GM23338 (cell line): ENCODE measurements at regions not wholly inside any gene's neighbourhood (a gene's known extent, or its start where the extent isn't known, plus 50 kb on each side); places are given as distances from the start of the nearest gene placed in this dataset.
A peak's percentile ranks its signal among the peaks of the same experiment; 100 is the strongest.

ENCODE experiments used
- ATAC-seq: fragments of 200-7000 bp; cut with Tn5 transposase; 3 replicates; pipeline ENCODE4 v1.9.1; 2020
- DNase-seq: peaks from one replicate; pipeline ENCODE4 v3.0.0-alpha.2; 2015; ENCODE audit warnings: low spot score
- H2AFZ ChIP-seq: fragments of 200-600 bp; sonication (generic); 2 replicates; pipeline ENCODE4 v1.8.0; 2016; ENCODE audit warnings: antibody characterized with exemption, mild to moderate bottlenecking, moderate library complexity
- H3F3A ChIP-seq: fragments of 200-600 bp; sonication (generic); replicated peaks from 2 replicates; pipeline ENCODE4 v1.8.0; 2017; ENCODE audit warnings: antibody characterized with exemption, mixed run types, low read depth
- H3K27ac ChIP-seq: fragments of 200-600 bp; sonication (generic); 2 replicates; pipeline ENCODE4 v1.6.1; 2016; ENCODE audit warnings: low read depth
- H3K27me3 ChIP-seq: fragments of 200-600 bp; sonication (generic); 2 replicates; pipeline ENCODE4 v1.8.0; 2016; ENCODE audit warnings: mild to moderate bottlenecking, mixed run types, moderate library complexity; ENCODE audit not compliant: insufficient read depth
- H3K36me3 ChIP-seq: fragments of 200-600 bp; sonication (generic); 2 replicates; pipeline ENCODE4 v1.8.0; 2016; ENCODE audit warnings: mild to moderate bottlenecking; ENCODE audit not compliant: insufficient read depth
- H3K4me1 ChIP-seq: fragments of 200-600 bp; sonication (generic); 2 replicates; pipeline ENCODE4 v1.8.0; 2016; ENCODE audit warnings: mild to moderate bottlenecking, moderate library complexity; ENCODE audit not compliant: insufficient read depth
- H3K4me2 ChIP-seq: fragments of 200-600 bp; sonication (generic); 2 replicates; pipeline ENCODE4 v1.7.1; 2017; ENCODE audit warnings: mixed run types
- H3K4me3 ChIP-seq: fragments of 200-600 bp; sonication (generic); 2 replicates; pipeline ENCODE4 v1.6.1; 2016; ENCODE audit warnings: mixed run types
- H3K79me2 ChIP-seq: fragments of 200-600 bp; sonication (generic); replicated peaks from 2 replicates; pipeline ENCODE4 v1.8.0; 2017; ENCODE audit warnings: mild to moderate bottlenecking; ENCODE audit not compliant: insufficient read depth
- H3K9me2 ChIP-seq: fragments of 200-600 bp; sonication (generic); 2 replicates; pipeline ENCODE4 v1.8.0; 2017; ENCODE audit not compliant: insufficient read depth
- H4K20me1 ChIP-seq: fragments of 200-600 bp; sonication (generic); replicated peaks from 2 replicates; pipeline ENCODE4 v1.8.0; 2017; ENCODE audit warnings: mild to moderate bottlenecking; ENCODE audit not compliant: insufficient read depth
- H3K27ac Mint-ChIP-seq: 2 replicates; pipeline ENCODE4 v1.8.0; 2020; ENCODE audit warnings: inconsistent platforms, mild to moderate bottlenecking, moderate library complexity, mixed read lengths
- H3K27me3 Mint-ChIP-seq: 3 replicates; pipeline ENCODE4 v1.8.0; 2022; ENCODE audit warnings: low read depth, mild to moderate bottlenecking, moderate library complexity, mixed read lengths, inconsistent platforms; ENCODE audit not compliant: insufficient read depth, poor library complexity
- H3K36me3 Mint-ChIP-seq: 3 replicates; pipeline ENCODE4 v1.8.0; 2021; ENCODE audit warnings: low read depth, mild to moderate bottlenecking, inconsistent platforms, moderate library complexity, mixed read lengths
- H3K4me1 Mint-ChIP-seq: 3 replicates; pipeline ENCODE4 v1.8.0; 2020; ENCODE audit warnings: mild to moderate bottlenecking, inconsistent platforms, mixed read lengths
- H3K4me3 Mint-ChIP-seq: 3 replicates; pipeline ENCODE4 v1.8.0; 2021; ENCODE audit warnings: moderate library complexity, mild to moderate bottlenecking, inconsistent platforms, mixed read lengths
- H3K9me3 Mint-ChIP-seq: 3 replicates; pipeline ENCODE4 v1.8.0; 2020; ENCODE audit warnings: moderate library complexity, mild to moderate bottlenecking, inconsistent platforms, mixed read lengths
- CREB1 ChIP-seq: fragments of 250-450 bp; sonication (Bioruptor Pico); IDR thresholded peaks from 2 replicates; pipeline ENCODE4 v1.5.0; 2020; ENCODE audit warnings: low read depth, mild to moderate bottlenecking, moderate library complexity
- CTCF ChIP-seq, 2 experiments: fragments of 200-600 bp in 1 of 2; sonication (generic) in 1 of 2; conservative IDR thresholded peaks; 2 replicates each; pipeline versions ENCODE4 v1.5.1 to v1.6.1; 2016 to 2017; ENCODE audit warnings: antibody characterized with exemption in 2 of 2, low read depth in 2 of 2, mild to moderate bottlenecking in 2 of 2, moderate library complexity in 1 of 2
- ETS1 ChIP-seq: IDR thresholded peaks from 2 replicates; pipeline ENCODE4 v1.6.1; 2016; ENCODE audit warnings: antibody characterized with exemption
- EZH2 ChIP-seq: fragments of 200-600 bp; sonication (generic); IDR thresholded peaks from one replicate; pipeline ENCODE4 v1.8.0; 2017; ENCODE audit warnings: antibody characterized with exemption, mild to moderate bottlenecking, low read depth; ENCODE audit not compliant: unreplicated experiment
- EZH2phosphoT487 ChIP-seq: fragments of 200-600 bp; sonication (generic); IDR thresholded peaks from one replicate; pipeline ENCODE4 v1.8.1; 2018; ENCODE audit warnings: antibody characterized with exemption; ENCODE audit not compliant: unreplicated experiment
- JUNB ChIP-seq: IDR thresholded peaks from one replicate; pipeline ENCODE4 v1.6.1; 2016; ENCODE audit warnings: antibody characterized with exemption; ENCODE audit not compliant: unreplicated experiment
- NANOG ChIP-seq: IDR thresholded peaks from 2 replicates; pipeline ENCODE4 v1.6.1; 2016; ENCODE audit warnings: antibody characterized with exemption, borderline replicate concordance
- POLR2AphosphoS5 ChIP-seq: IDR thresholded peaks from 2 replicates; pipeline ENCODE4 v1.6.1; 2016; ENCODE audit warnings: antibody characterized with exemption, low read depth
- REST ChIP-seq: IDR thresholded peaks from one replicate; pipeline ENCODE4 v1.6.1; 2018; ENCODE audit warnings: antibody characterized with exemption; ENCODE audit not compliant: unreplicated experiment
- STAT1 ChIP-seq: IDR thresholded peaks from one replicate; pipeline ENCODE4 v1.6.1; 2016; ENCODE audit warnings: antibody characterized with exemption; ENCODE audit not compliant: unreplicated experiment
- ZNF114 ChIP-seq: fragments of 250-450 bp; sonication (Bioruptor Pico); IDR thresholded peaks from 2 replicates; pipeline ENCODE4 v1.5.0; 2020; ENCODE audit warnings: mild to moderate bottlenecking, moderate library complexity
- ZNF331 ChIP-seq: fragments of 250-450 bp; sonication (Bioruptor Pico); IDR thresholded peaks from 2 replicates; pipeline ENCODE4 v1.5.0; 2020; ENCODE audit warnings: low read depth, mild to moderate bottlenecking, moderate library complexity

GRCh38 chr20:63089051-63089907 lies 82.5 kb upstream of the BHLHE23 start:
- H3K36me3 Mint-ChIP-seq = no peaks in the 10 kb centered on the region
- Histone ChIP-seq H3K9me2 (no peaks in the 10 kb centered on the region), H3K4me2 (no peak overlapping the region), H3K4me1 (no peaks in the 10 kb centered on the region), H3F3A (no peaks in the 10 kb centered on the region), H4K20me1 (no peaks in the 10 kb centered on the region), H3K4me3 (no peak overlapping the region), H3K27ac (no peak overlapping the region), H3K27me3 (no peaks in the 10 kb centered on the region), H3K36me3 (no peaks in the 10 kb centered on the region), H2AFZ (no peak overlapping the region), H3K79me2 (no peaks in the 10 kb centered on the region)
- DNase-seq = no peak
- H3K27ac Mint-ChIP-seq = no peak overlapping the region
- H3K27me3 Mint-ChIP-seq = peaks cover 14% of the 10 kb centered on the region
- no peaks in the 10 kb centered on the region; the same call in 2 of the 3 replicates for H3K4me1 Mint-ChIP-seq
- ATAC-seq = peak; percentile 31
- TF ChIP-seq CREB1 (CRISPR knock-in tag) = no peak
- no peak for TF ChIP-seq ZNF114 (CRISPR knock-in tag)
- peak in 1 of 2 experiments; percentile 49; a peak in 2 of 4 replicates for TF ChIP-seq CTCF (conservative IDR thresholded peaks at IDR 0.05; ENCODE audit: low read depth in 2 of 2)
- TF ChIP-seq STAT1 = no peak
- no peaks in the 10 kb centered on the region; the same call in 1 of the 3 replicates for H3K9me3 Mint-ChIP-seq
- no peak overlapping the region for H3K4me3 Mint-ChIP-seq

GRCh38 chr20:63087872-63088680 lies 81.3 kb upstream of the BHLHE23 start:
- H3K4me1 ChIP-seq = no peaks in the 10 kb centered on the region
- H3K27ac Mint-ChIP-seq = no peak overlapping the region
- no peaks in the 10 kb centered on the region for H3K36me3 Mint-ChIP-seq
- H4K20me1 ChIP-seq = no peaks in the 10 kb centered on the region
- H3K27me3 ChIP-seq = no peaks in the 10 kb centered on the region
- no peaks in the 10 kb centered on the region for H3K36me3 ChIP-seq
- no peaks in the 10 kb centered on the region for H3K79me2 ChIP-seq
- H3K4me3 ChIP-seq = no peak overlapping the region
- H2AFZ ChIP-seq = no peak overlapping the region
- no peak overlapping the region for H3K4me2 ChIP-seq
- ATAC-seq (no peak), DNase-seq (no peak)
- peaks cover 14% of the 10 kb centered on the region for H3K27me3 Mint-ChIP-seq
- H3K4me1 Mint-ChIP-seq = no peaks in the 10 kb centered on the region; the same call in 2 of the 3 replicates
- no peaks in the 10 kb centered on the region; the same call in 1 of the 3 replicates for H3K9me3 Mint-ChIP-seq
- H3K9me2 ChIP-seq = no peaks in the 10 kb centered on the region
- H3F3A ChIP-seq = no peaks in the 10 kb centered on the region
- H3K4me3 Mint-ChIP-seq = no peak overlapping the region
- no peak overlapping the region for H3K27ac ChIP-seq
- TF ChIP-seq CTCF (conservative IDR thresholded peaks at IDR 0.05; ENCODE audit: low read depth in 2 of 2) (no peak), NANOG (no peak), REST (no peak), ZNF114 (CRISPR knock-in tag) (no peak), ZNF331 (CRISPR knock-in tag) (no peak), CREB1 (CRISPR knock-in tag) (no peak), EZH2phosphoT487 (no peak), ETS1 (no peak), EZH2 (no peak), POLR2AphosphoS5 (no peak), STAT1 (no peak), JUNB (no peak)
